Brain microvascular endothelial cell (primary cell): ENCODE measurements at regions not wholly inside any gene's neighbourhood (a gene's known extent, or its start where the extent isn't known, plus 50 kb on each side); places are given as distances from the start of the nearest gene placed in this dataset.

Experiments
- DNase-seq: peaks from one replicate; pipeline ENCODE4 v3.0.0-alpha.2; 2020
- H3K27ac ChIP-seq: fragments of 250-450 bp; sonication (Bioruptor Pico); 2 replicates; pipeline ENCODE4 v1.5.1; 2020; ENCODE audit warnings: mild to moderate bottlenecking, moderate library complexity
- H3K27me3 ChIP-seq: fragments of 250-450 bp; sonication (Bioruptor Pico); replicated peaks from 2 replicates; pipeline ENCODE4 v1.5.1; 2020; ENCODE audit warnings: mild to moderate bottlenecking
- H3K36me3 ChIP-seq: fragments of 250-450 bp; sonication (Bioruptor Pico); replicated peaks from 2 replicates; pipeline ENCODE4 v1.5.1; 2020; ENCODE audit warnings: mild to moderate bottlenecking
- H3K4me3 ChIP-seq: 2 replicates; pipeline ENCODE4 v1.5.1; 2011; ENCODE audit warnings: low read depth, mild to moderate bottlenecking, control low read depth, low read length, moderate library complexity
- in situ Hi-C: cut with HindIII; loops from 2 replicates; pipeline ENCODE4 v1.10.0; 2017; ENCODE audit warnings: low sequenced_read_pairs, low pct_ligation_motif_present
- TF ChIP-seq, protein P1 (sequence below): IDR thresholded peaks from 2 replicates; pipeline ENCODE4 v1.5.1; 2011; ENCODE audit warnings: low read depth, mild to moderate bottlenecking, moderate library complexity, low read length, control low read depth, inconsistent platforms; ENCODE audit errors: missing control alignments

DNA sequence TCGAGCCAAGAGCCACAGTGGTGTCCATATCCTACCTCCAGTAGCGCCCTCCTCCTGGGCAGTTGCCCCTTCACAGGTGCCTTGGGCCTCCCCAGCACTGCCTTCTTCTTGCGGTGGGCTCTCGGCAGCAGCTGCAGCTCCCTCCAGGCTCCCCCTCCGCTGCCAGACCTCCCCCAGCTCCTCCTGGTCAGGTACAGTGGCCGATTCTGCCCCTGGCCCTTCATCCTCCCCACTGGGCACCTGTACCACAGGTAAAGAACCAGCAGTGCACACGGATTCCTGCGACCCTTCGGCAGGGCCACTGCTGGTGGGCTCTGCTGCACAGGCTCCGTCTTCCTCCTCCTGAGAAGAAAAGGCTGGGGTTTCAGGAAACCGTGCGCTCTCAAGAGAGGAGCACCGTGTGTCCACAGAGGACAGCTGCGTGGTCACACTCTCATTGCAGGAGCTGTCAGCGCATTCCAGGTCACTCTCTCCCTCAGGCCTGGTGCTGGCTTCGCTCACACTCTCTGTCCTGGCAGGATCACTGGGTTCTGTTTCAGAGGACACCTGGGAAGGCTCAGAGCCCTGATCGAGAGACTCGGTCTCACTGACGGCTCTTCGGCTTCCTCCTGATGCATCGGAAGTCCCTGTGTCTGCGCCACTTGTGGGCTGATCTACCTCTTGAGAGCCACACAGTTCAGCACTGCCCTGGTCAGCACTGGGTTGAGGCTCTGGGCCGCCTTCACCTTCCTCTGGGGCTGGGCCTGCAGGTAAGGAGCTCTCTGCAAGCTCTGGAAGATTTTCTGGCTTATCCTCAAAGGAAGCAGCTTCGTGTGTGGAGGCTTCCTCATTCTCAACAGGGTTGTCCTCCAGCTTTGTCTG, 147.4 kb upstream of the STK17B start:
- Histone ChIP-seq H3K36me3 (no peaks in the 10 kb centered on the region), H3K27ac (no peak overlapping the region), H3K4me3 (no peak overlapping the region), H3K27me3 (no peaks in the 10 kb centered on the region)
- DNase-seq: no peak
- TF ChIP-seq, protein P1, sequence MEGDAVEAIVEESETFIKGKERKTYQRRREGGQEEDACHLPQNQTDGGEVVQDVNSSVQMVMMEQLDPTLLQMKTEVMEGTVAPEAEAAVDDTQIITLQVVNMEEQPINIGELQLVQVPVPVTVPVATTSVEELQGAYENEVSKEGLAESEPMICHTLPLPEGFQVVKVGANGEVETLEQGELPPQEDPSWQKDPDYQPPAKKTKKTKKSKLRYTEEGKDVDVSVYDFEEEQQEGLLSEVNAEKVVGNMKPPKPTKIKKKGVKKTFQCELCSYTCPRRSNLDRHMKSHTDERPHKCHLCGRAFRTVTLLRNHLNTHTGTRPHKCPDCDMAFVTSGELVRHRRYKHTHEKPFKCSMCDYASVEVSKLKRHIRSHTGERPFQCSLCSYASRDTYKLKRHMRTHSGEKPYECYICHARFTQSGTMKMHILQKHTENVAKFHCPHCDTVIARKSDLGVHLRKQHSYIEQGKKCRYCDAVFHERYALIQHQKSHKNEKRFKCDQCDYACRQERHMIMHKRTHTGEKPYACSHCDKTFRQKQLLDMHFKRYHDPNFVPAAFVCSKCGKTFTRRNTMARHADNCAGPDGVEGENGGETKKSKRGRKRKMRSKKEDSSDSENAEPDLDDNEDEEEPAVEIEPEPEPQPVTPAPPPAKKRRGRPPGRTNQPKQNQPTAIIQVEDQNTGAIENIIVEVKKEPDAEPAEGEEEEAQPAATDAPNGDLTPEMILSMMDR: no peak
- in situ Hi-C loops: no loop called here

DNA sequence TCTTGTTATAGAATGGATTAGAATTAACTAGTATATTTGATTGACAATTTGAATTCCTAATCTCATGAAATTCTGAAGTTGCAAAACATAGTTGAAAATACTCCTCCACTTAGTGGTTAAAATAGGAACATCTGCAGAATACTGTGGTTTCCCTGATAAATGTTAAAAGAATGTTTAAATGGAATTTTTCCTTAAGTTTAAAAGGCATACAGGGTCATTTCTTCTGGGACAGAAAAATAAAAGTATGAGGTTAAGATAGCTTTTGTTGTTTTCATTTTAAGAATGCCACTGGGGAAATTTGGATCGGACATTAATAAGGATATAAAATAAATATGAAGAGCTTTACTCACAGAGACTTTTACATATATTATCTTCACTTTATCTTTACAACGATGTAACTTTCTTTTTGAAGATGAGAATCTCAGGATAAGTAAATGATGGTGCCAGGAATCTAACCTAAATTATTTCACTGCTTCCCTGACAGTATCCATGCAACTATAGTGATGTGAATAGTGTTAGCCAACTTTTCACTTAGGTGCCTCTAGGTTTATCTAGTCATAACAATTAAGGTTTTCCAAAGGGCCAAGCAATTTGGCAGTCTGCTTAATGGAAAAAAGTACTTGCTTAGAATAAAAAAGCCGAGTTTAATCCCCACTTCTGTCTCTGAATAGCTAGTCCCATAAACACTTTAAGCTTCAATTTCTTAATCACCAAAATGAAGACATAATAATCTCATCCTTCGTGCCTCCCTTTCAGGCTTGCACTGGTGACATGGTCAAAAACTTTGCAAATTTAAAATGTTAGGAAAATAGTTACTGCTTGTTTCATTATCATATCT, 151.8 kb upstream of the STK17B start:
- H3K4me3 ChIP-seq: no peak overlapping the region
- no peaks in the 10 kb centered on the region for H3K27me3 ChIP-seq
- H3K36me3 ChIP-seq: no peaks in the 10 kb centered on the region
- peak overlapping the region; percentile 83 for H3K27ac ChIP-seq
- TF ChIP-seq, protein P1: no peak
- in situ Hi-C loops: no loop called here
- DNase-seq: no peak

DNA sequence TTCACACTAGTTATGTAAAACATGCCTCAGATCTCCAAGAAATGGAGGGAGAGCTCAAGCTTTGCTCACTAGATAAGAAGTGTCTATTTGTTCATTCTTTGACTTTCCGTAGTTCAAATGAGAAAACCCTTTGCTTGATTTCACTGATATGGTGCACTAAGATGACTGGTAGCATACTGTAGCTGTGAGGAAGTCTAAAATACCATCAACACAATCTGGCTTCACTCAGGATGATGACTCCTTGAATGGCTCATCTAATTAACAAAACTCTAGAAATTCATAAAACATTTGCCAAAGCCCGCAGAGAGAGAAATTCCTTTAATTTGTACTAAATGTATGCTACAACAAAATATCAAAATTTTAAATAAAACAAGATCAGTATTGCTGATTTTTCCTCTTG, 152.8 kb upstream of the STK17B start:
- no peak for DNase-seq
- in situ Hi-C loops: no loop called here
- Histone ChIP-seq H3K36me3 (no peaks in the 10 kb centered on the region), H3K27ac (peak overlapping the region; percentile 35), H3K4me3 (no peak overlapping the region), H3K27me3 (no peaks in the 10 kb centered on the region)
- TF ChIP-seq, protein P1: no peak

DNA sequence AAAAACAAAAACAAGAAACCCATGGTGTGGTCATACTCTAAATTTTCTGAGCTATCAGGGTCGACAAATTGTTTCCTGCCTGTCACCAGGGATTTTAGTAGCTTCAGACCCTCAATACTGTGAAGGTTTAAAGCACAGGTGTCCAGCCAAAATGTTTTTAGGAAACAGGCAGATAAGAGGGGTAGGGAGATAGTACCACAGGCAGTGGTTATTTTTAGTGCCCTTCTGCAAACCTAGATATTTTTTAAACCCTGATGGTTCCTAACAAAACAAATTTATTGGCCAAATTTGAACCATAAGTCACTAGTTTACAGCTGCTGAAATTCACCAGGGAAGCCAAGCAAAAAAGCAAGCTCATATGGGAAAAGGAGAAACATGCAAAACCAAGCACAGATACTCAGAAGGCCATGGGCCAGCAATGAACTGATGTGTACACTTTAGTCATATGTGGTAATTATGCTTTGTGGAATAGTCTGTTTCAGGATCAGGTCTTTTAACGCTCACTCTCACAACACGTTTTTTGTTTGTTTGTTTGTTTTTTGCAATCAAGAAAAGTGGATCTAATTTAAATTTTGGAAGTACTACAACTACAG, 156.8 kb upstream of the STK17B start:
- no peak overlapping the region for H3K4me3 ChIP-seq
- in situ Hi-C loops: no loop called here
- no peak overlapping the region for H3K27ac ChIP-seq
- H3K36me3 ChIP-seq: no peaks in the 10 kb centered on the region
- DNase-seq: no peak
- H3K27me3 ChIP-seq: no peaks in the 10 kb centered on the region
- TF ChIP-seq, protein P1: no peak

DNA sequence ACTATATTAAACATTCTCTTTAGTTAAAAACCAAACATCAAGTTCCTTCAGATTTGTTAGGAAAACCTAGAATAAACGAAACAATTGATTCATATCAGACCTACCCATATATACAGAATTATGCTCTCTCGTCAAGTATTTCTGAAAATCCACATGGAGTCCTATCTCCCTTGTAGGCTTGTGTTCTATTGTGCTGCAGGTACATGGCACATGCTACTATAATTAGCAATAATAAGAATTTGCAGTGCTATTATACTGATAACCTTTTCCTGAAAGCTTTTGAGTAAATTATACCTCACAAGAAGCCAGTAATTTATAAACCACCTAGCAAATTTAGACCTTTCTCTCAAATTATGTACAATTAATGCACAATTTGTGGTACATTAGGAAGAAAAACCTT, 158.6 kb upstream of the STK17B start:
- H3K4me3 ChIP-seq: no peak overlapping the region
- DNase-seq: no peak
- no peaks in the 10 kb centered on the region for H3K36me3 ChIP-seq
- TF ChIP-seq, protein P1: no peak
- H3K27me3 ChIP-seq: no peaks in the 10 kb centered on the region
- H3K27ac ChIP-seq: no peak overlapping the region
- in situ Hi-C loops: no loop called here
